Nephron progenitor cell (in vitro differentiated cells): ENCODE measurements at regions not wholly inside any gene's neighbourhood (a gene's known extent, or its start where the extent isn't known, plus 50 kb on each side); places are given as distances from the start of the nearest gene placed in this dataset.
"Not testable (repeated sequence)": the region's sequence is repeated elsewhere in the genome, so short reads cannot be mapped to it uniquely, and the experiment has no call there.

Experiments used
- DNase-seq: peaks from one replicate; pipeline ENCODE4 v3.0.0; 2021
- H3K27ac Mint-ChIP-seq: 2 replicates; pipeline ENCODE4 v1.8.0; 2021; ENCODE audit warnings: mild to moderate bottlenecking, moderate library complexity, mixed read lengths
- H3K27me3 Mint-ChIP-seq: 2 replicates; pipeline ENCODE4 v1.8.0; 2021; ENCODE audit warnings: mild to moderate bottlenecking, low read depth, mixed read lengths; ENCODE audit not compliant: poor library complexity
- H3K36me3 Mint-ChIP-seq: 2 replicates; pipeline ENCODE4 v1.8.0; 2021; ENCODE audit warnings: low read depth, mixed read lengths
- H3K4me1 Mint-ChIP-seq: 2 replicates; pipeline ENCODE4 v1.8.0; 2021; ENCODE audit warnings: mixed read lengths
- H3K4me3 Mint-ChIP-seq: 2 replicates; pipeline ENCODE4 v1.8.0; 2021; ENCODE audit warnings: mild to moderate bottlenecking, moderate library complexity, mixed read lengths
- H3K9me3 Mint-ChIP-seq: 2 replicates; pipeline ENCODE4 v1.8.0; 2021; ENCODE audit warnings: mild to moderate bottlenecking, moderate library complexity, mixed read lengths
- CTCF ChIP-seq: fragments of 200-600 bp; sonication (generic); IDR thresholded peaks from 2 replicates; pipeline ENCODE4 v1.5.0; 2021; ENCODE audit warnings: antibody characterized with exemption

GRCh38 chr3:168801794-168802193 lies 706.1 kb upstream of the GOLIM4 start:
- Mint-ChIP-seq H3K36me3 (no peaks in the 10 kb centered on the region), H3K27me3 (no peaks in the 10 kb centered on the region), H3K4me3 (no peak overlapping the region), H3K27ac (no peak overlapping the region), H3K4me1 (peaks cover 8% of the 10 kb centered on the region), H3K9me3 (no peaks in the 10 kb centered on the region)
- no peak for DNase-seq
- no peak for TF ChIP-seq CTCF

DNA sequence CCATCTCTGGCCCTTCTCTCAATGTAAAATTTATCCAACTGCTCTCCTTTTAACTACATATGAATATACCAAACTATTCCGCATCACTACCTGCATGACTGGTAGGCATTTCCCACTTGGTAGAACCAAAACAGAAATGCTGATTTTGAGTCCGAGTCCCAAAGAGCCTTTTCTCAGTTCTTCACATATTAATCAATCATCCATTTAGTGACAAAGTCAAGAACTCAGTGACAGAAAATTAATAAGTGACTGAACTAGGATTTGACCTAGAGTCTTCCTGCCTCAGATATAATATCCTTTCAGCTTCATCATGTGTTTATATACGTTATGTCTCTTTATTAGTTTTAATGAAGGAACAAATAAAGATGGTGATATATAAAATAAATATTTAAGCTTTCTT lies 700.6 kb upstream of the GOLIM4 start:
- Mint-ChIP-seq H3K36me3 (no peaks in the 10 kb centered on the region), H3K4me3 (no peak overlapping the region), H3K9me3 (no peaks in the 10 kb centered on the region), H3K27ac (no peak overlapping the region), H3K27me3 (no peaks in the 10 kb centered on the region), H3K4me1 (no peaks in the 10 kb centered on the region)
- TF ChIP-seq CTCF, result no peak
- no peak for DNase-seq

DNA sequence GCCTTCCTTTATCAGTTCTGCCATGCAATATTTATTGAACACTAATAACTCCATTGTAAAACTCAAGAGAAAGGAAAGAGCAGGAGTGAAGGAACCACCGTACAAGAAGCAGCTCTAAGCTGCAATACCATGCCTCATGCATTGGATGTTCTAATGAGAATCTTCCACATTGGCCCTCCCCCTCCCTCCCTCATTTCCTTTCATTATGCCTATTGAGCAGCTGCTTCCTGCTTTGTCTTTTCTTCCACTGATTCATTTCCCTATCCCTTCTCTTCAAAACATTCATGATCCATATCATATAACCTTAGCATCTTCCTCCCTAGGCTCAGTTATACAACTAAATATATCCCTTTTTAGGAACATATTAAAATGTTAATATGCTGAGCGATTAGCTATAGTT lies 698.7 kb upstream of the GOLIM4 start:
- Mint-ChIP-seq H3K4me1 (no peaks in the 10 kb centered on the region), H3K9me3 (no peaks in the 10 kb centered on the region), H3K4me3 (no peak overlapping the region), H3K36me3 (no peaks in the 10 kb centered on the region), H3K27me3 (no peaks in the 10 kb centered on the region), H3K27ac (no peak overlapping the region)
- DNase-seq, result no peak
- TF ChIP-seq CTCF, result no peak

GRCh38 chr3:168782193-168782592 lies 686.5 kb upstream of the GOLIM4 start:
- H3K9me3 Mint-ChIP-seq, result peaks cover 26% of the 10 kb centered on the region
- TF ChIP-seq CTCF, result no peak
- DNase-seq, result no peak
- peaks cover 9% of the 10 kb centered on the region for H3K36me3 Mint-ChIP-seq
- no peak overlapping the region for H3K27ac Mint-ChIP-seq
- no peaks in the 10 kb centered on the region for H3K4me1 Mint-ChIP-seq
- no peak overlapping the region for H3K4me3 Mint-ChIP-seq
- no peaks in the 10 kb centered on the region for H3K27me3 Mint-ChIP-seq

GRCh38 chr3:168779970-168780645 lies 684.4 kb upstream of the GOLIM4 start:
- not testable (repeated sequence) for H3K4me3 Mint-ChIP-seq, H3K36me3 Mint-ChIP-seq, H3K27ac Mint-ChIP-seq, DNase-seq, H3K4me1 Mint-ChIP-seq, H3K27me3 Mint-ChIP-seq
- peaks cover 12% of the 10 kb centered on the region for H3K9me3 Mint-ChIP-seq

DNA sequence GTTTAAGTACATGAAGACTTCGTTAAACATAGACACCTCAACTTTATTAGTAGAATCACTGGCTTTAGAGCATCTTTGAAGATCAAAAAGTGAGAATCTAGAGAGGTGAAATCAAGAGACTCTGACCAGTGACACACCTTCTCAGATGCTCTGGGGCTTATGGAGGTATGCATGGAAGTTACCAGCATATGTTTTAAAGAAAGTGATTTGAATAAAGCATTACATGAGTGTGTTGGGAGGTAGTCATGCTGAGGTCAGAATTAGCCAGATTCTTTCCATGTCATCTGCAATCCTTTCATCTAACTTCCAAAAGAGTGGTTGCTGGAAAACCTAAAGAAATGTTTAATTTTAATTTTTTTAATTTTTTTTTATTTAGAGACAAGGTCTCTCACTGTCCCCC lies 658.0 kb upstream of the GOLIM4 start:
- H3K9me3 Mint-ChIP-seq, result no peaks in the 10 kb centered on the region
- no peak overlapping the region for H3K4me3 Mint-ChIP-seq
- TF ChIP-seq CTCF, result no peak
- H3K27me3 Mint-ChIP-seq, result no peaks in the 10 kb centered on the region
- H3K4me1 Mint-ChIP-seq, result no peaks in the 10 kb centered on the region
- no peak overlapping the region for H3K27ac Mint-ChIP-seq
- DNase-seq, result no peak
- no peaks in the 10 kb centered on the region for H3K36me3 Mint-ChIP-seq
